ENCODE measurements at regions not wholly inside any gene's neighbourhood (a gene's known extent, or its start where the extent isn't known, plus 50 kb on each side); places are given as distances from the start of the nearest gene placed in this dataset.

GRCh38 chr1:10873189-10873588, 76.7 kb upstream of the CASZ1 start:
- 87% methylated on average over 6 of the region's 6 CpGs for WGBS
- H3K9ac ChIP-seq (ENCODE audit: low read depth in 1 of 2, low read length in 2 of 2) = no peak overlapping the region
- no peaks in the 10 kb centered on the region for H3K36me3 ChIP-seq (ENCODE audit: control insufficient read depth in 4 of 4, insufficient read depth in 3 of 4, low read depth in 1 of 4, low read length in 3 of 4)
- no peak for DNase-seq (ENCODE audit: low spot score)
- no peak for TF ChIP-seq HNF4G (IDR thresholded peaks at IDR 0.05)
- no peak for TF ChIP-seq FOXA2 (IDR thresholded peaks at IDR 0.05)
- no peak for TF ChIP-seq NR2F2 (IDR thresholded peaks at IDR 0.05)
- no peak for TF ChIP-seq CTCF (IDR thresholded peaks at IDR 0.05; ENCODE audit: low read depth, low read length, missing input control)
- no peak for TF ChIP-seq JUND (IDR thresholded peaks at IDR 0.05)
- TF ChIP-seq YY1 (IDR thresholded peaks at IDR 0.05) = no peak
- no peak for TF ChIP-seq HNF4A (conservative IDR thresholded peaks at IDR 0.05)
- TF ChIP-seq, protein P1, sequence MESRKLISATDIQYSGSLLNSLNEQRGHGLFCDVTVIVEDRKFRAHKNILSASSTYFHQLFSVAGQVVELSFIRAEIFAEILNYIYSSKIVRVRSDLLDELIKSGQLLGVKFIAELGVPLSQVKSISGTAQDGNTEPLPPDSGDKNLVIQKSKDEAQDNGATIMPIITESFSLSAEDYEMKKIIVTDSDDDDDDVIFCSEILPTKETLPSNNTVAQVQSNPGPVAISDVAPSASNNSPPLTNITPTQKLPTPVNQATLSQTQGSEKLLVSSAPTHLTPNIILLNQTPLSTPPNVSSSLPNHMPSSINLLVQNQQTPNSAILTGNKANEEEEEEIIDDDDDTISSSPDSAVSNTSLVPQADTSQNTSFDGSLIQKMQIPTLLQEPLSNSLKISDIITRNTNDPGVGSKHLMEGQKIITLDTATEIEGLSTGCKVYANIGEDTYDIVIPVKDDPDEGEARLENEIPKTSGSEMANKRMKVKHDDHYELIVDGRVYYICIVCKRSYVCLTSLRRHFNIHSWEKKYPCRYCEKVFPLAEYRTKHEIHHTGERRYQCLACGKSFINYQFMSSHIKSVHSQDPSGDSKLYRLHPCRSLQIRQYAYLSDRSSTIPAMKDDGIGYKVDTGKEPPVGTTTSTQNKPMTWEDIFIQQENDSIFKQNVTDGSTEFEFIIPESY (IDR thresholded peaks at IDR 0.05) = no peak
- no peak for TF ChIP-seq RAD21 (IDR thresholded peaks at IDR 0.05)
- TF ChIP-seq EGR1 (IDR thresholded peaks at IDR 0.05; ENCODE audit: low read depth in 2 of 2) = no peak
- TF ChIP-seq, protein P2, sequence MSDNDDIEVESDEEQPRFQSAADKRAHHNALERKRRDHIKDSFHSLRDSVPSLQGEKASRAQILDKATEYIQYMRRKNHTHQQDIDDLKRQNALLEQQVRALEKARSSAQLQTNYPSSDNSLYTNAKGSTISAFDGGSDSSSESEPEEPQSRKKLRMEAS (IDR thresholded peaks at IDR 0.05) = no peak
- TF ChIP-seq REST (IDR thresholded peaks at IDR 0.05) = no peak
- H3K9me3 ChIP-seq (ENCODE audit: control insufficient read depth in 4 of 4, low read length in 3 of 4) = no peaks in the 10 kb centered on the region
- no peak overlapping the region for H3K27ac ChIP-seq (ENCODE audit: low read depth in 1 of 2, low read length in 2 of 2)
- peaks cover 0 to 2% (median 0%) of the 10 kb centered on the region in 4 donors for H3K27me3 ChIP-seq (ENCODE audit: control insufficient read depth in 4 of 4, insufficient read depth in 4 of 4, low read length in 3 of 4)
- H3K4me1 ChIP-seq (ENCODE audit: control insufficient read depth in 4 of 4, insufficient read depth in 4 of 4, low read length in 3 of 4) = no peaks in the 10 kb centered on the region
- H3K4me3 ChIP-seq (ENCODE audit: low read depth in 1 of 3, low read length in 3 of 3) = no peak overlapping the region

- no peak overlapping the region for H3K27ac ChIP-seq (ENCODE audit: low read depth in 1 of 2, low read length in 2 of 2)
- no peaks in the 10 kb centered on the region for H3K36me3 ChIP-seq (ENCODE audit: control insufficient read depth in 4 of 4, insufficient read depth in 3 of 4, low read depth in 1 of 4, low read length in 3 of 4)
- no peak overlapping the region for H3K9ac ChIP-seq (ENCODE audit: low read depth in 1 of 2, low read length in 2 of 2)
- no peak overlapping the region for H3K4me3 ChIP-seq (ENCODE audit: low read depth in 1 of 3, low read length in 3 of 3)
- peaks cover 0 to 2% (median 0%) of the 10 kb centered on the region in 4 donors for H3K27me3 ChIP-seq (ENCODE audit: control insufficient read depth in 4 of 4, insufficient read depth in 4 of 4, low read length in 3 of 4)
- no peak for DNase-seq (ENCODE audit: low spot score)
- 97% methylated on average over 5 of the region's 5 CpGs for WGBS
- H3K4me1 ChIP-seq (ENCODE audit: control insufficient read depth in 4 of 4, insufficient read depth in 4 of 4, low read length in 3 of 4) = no peaks in the 10 kb centered on the region
- H3K9me3 ChIP-seq (ENCODE audit: control insufficient read depth in 4 of 4, low read length in 3 of 4) = no peaks in the 10 kb centered on the region
- TF ChIP-seq CTCF (IDR thresholded peaks at IDR 0.05; ENCODE audit: low read depth, low read length, missing input control) = no peak
- TF ChIP-seq HNF4A (conservative IDR thresholded peaks at IDR 0.05) = no peak
- TF ChIP-seq, protein P1 (IDR thresholded peaks at IDR 0.05) = no peak
- TF ChIP-seq JUND (IDR thresholded peaks at IDR 0.05) = no peak
- TF ChIP-seq FOXA1 (IDR thresholded peaks at IDR 0.05) = no peak
- no peak for TF ChIP-seq REST (IDR thresholded peaks at IDR 0.05)
- TF ChIP-seq SP1 (IDR thresholded peaks at IDR 0.05) = no peak
- TF ChIP-seq EGR1 (IDR thresholded peaks at IDR 0.05; ENCODE audit: low read depth in 2 of 2) = no peak
- TF ChIP-seq YY1 (IDR thresholded peaks at IDR 0.05) = no peak
- no peak for TF ChIP-seq RAD21 (IDR thresholded peaks at IDR 0.05)
- no peak for TF ChIP-seq NR2F2 (IDR thresholded peaks at IDR 0.05)
- TF ChIP-seq GABPA (IDR thresholded peaks at IDR 0.05 in 1 of 2, conservative IDR thresholded peaks at IDR 0.05 in 1 of 2) = no peak
- TF ChIP-seq TAF1 (conservative IDR thresholded peaks at IDR 0.05) = no peak
Measured at GRCh38 chr1:10874351-10874750, 77.9 kb upstream of the CASZ1 start.
